ENCODE measurements at regions not wholly inside any gene's neighbourhood (a gene's known extent, or its start where the extent isn't known, plus 50 kb on each side); places are given as distances from the start of the nearest gene placed in this dataset.
"Not testable (repeated sequence)": the region's sequence is repeated elsewhere in the genome, so short reads cannot be mapped to it uniquely, and the experiment has no call there.

GRCh38 chr7:29637374-29637773, 73.7 kb downstream of the PRR15 start:
- Histone ChIP-seq H3K9me3 (ENCODE audit: control insufficient read depth, insufficient read depth, low read length) (no peaks in the 10 kb centered on the region), H3K4me3 (ENCODE audit: low read length) (no peak overlapping the region), H3K4me1 (ENCODE audit: control insufficient read depth, insufficient read depth, low read length) (no peaks in the 10 kb centered on the region), H3K27ac (ENCODE audit: low read length) (no peak overlapping the region), H3K27me3 (ENCODE audit: control insufficient read depth, insufficient read depth, low read length) (no peaks in the 10 kb centered on the region), H3K36me3 (ENCODE audit: control insufficient read depth, insufficient read depth, low read length) (no peaks in the 10 kb centered on the region)
- no CpG with 5 or more reads among the region's 8 CpGs for WGBS (ENCODE audit: insufficient coverage, insufficient read length)
- no peak for DNase-seq (ENCODE audit: low read depth, low spot score)

- DNase-seq (ENCODE audit: low read depth, low spot score); H3K9me3 ChIP-seq (ENCODE audit: control insufficient read depth, insufficient read depth, low read length); H3K36me3 ChIP-seq (ENCODE audit: control insufficient read depth, insufficient read depth, low read length); H3K4me1 ChIP-seq (ENCODE audit: control insufficient read depth, insufficient read depth, low read length); H3K4me3 ChIP-seq (ENCODE audit: low read length); H3K27ac ChIP-seq (ENCODE audit: low read length); H3K27me3 ChIP-seq (ENCODE audit: control insufficient read depth, insufficient read depth, low read length): not testable (repeated sequence)
- WGBS (ENCODE audit: insufficient coverage, insufficient read length), result no CpG with 5 or more reads among the region's 3 CpGs
Observed at GRCh38 chr7:29638841-29639240, 75.2 kb downstream of the PRR15 start.

- H3K9me3 ChIP-seq (ENCODE audit: control insufficient read depth, insufficient read depth, low read length), result no peaks in the 10 kb centered on the region
- DNase-seq (ENCODE audit: low read depth, low spot score), result no peak
- H3K27me3 ChIP-seq (ENCODE audit: control insufficient read depth, insufficient read depth, low read length), result no peaks in the 10 kb centered on the region
- no peaks in the 10 kb centered on the region for H3K36me3 ChIP-seq (ENCODE audit: control insufficient read depth, insufficient read depth, low read length)
- no peak overlapping the region for H3K4me3 ChIP-seq (ENCODE audit: low read length)
- WGBS (ENCODE audit: insufficient coverage, insufficient read length), result no CpG with 5 or more reads among the region's 5 CpGs
- H3K4me1 ChIP-seq (ENCODE audit: control insufficient read depth, insufficient read depth, low read length), result no peaks in the 10 kb centered on the region
- no peak overlapping the region for H3K27ac ChIP-seq (ENCODE audit: low read length)
Observed at GRCh38 chr7:29639386-29639785, 75.8 kb downstream of the PRR15 start.

- H3K27me3 ChIP-seq (ENCODE audit: control insufficient read depth, insufficient read depth, low read length), result no peaks in the 10 kb centered on the region
- DNase-seq (ENCODE audit: low read depth, low spot score), result no peak
- WGBS (ENCODE audit: insufficient coverage, insufficient read length), result no CpG with 5 or more reads among the region's 12 CpGs
Observed at GRCh38 chr7:29639886-29640595, 76.4 kb downstream of the PRR15 start.

GRCh38 chr7:29641651-29642050, 78.0 kb downstream of the PRR15 start:
- Histone ChIP-seq H3K27ac (ENCODE audit: low read length) (no peak overlapping the region), H3K4me3 (ENCODE audit: low read length) (no peak overlapping the region), H3K4me1 (ENCODE audit: control insufficient read depth, insufficient read depth, low read length) (no peaks in the 10 kb centered on the region), H3K36me3 (ENCODE audit: control insufficient read depth, insufficient read depth, low read length) (no peaks in the 10 kb centered on the region), H3K27me3 (ENCODE audit: control insufficient read depth, insufficient read depth, low read length) (no peaks in the 10 kb centered on the region), H3K9me3 (ENCODE audit: control insufficient read depth, insufficient read depth, low read length) (no peaks in the 10 kb centered on the region)
- DNase-seq (ENCODE audit: low read depth, low spot score), result no peak
- no CpG with 5 or more reads among the region's 5 CpGs for WGBS (ENCODE audit: insufficient coverage, insufficient read length)

More at GRCh38 chr7:29639886-29640595, 76.4 kb downstream of the PRR15 start:
- Histone ChIP-seq H3K9me3 (ENCODE audit: control insufficient read depth, insufficient read depth, low read length) (no peaks in the 10 kb centered on the region), H3K4me3 (ENCODE audit: low read length) (no peak overlapping the region), H3K27ac (ENCODE audit: low read length) (no peak overlapping the region), H3K36me3 (ENCODE audit: control insufficient read depth, insufficient read depth, low read length) (no peaks in the 10 kb centered on the region), H3K4me1 (ENCODE audit: control insufficient read depth, insufficient read depth, low read length) (no peaks in the 10 kb centered on the region)

GRCh38 chr7:29642494-29643155, 79.0 kb downstream of the PRR15 start:
- H3K4me1 ChIP-seq (ENCODE audit: control insufficient read depth, insufficient read depth, low read length), result no peaks in the 10 kb centered on the region
- DNase-seq (ENCODE audit: low read depth, low spot score), result no peak
- H3K27ac ChIP-seq (ENCODE audit: low read length), result no peak overlapping the region
- H3K9me3 ChIP-seq (ENCODE audit: control insufficient read depth, insufficient read depth, low read length), result no peaks in the 10 kb centered on the region
- no peaks in the 10 kb centered on the region for H3K36me3 ChIP-seq (ENCODE audit: control insufficient read depth, insufficient read depth, low read length)
- no peaks in the 10 kb centered on the region for H3K27me3 ChIP-seq (ENCODE audit: control insufficient read depth, insufficient read depth, low read length)
- no CpG with 5 or more reads among the region's 10 CpGs for WGBS (ENCODE audit: insufficient coverage, insufficient read length)
- H3K4me3 ChIP-seq (ENCODE audit: low read length), result no peak overlapping the region

- H3K27ac ChIP-seq (ENCODE audit: low read length); DNase-seq (ENCODE audit: low read depth, low spot score); H3K4me3 ChIP-seq (ENCODE audit: low read length); H3K4me1 ChIP-seq (ENCODE audit: control insufficient read depth, insufficient read depth, low read length); H3K9me3 ChIP-seq (ENCODE audit: control insufficient read depth, insufficient read depth, low read length); H3K36me3 ChIP-seq (ENCODE audit: control insufficient read depth, insufficient read depth, low read length); H3K27me3 ChIP-seq (ENCODE audit: control insufficient read depth, insufficient read depth, low read length): not testable (repeated sequence)
- WGBS (ENCODE audit: insufficient coverage, insufficient read length), result no CpG with 5 or more reads among the region's 2 CpGs
Observed at GRCh38 chr7:29646116-29646515, 82.5 kb downstream of the PRR15 start.

GRCh38 chr7:29647020-29647654, 83.5 kb downstream of the PRR15 start:
- H3K9me3 ChIP-seq (ENCODE audit: control insufficient read depth, insufficient read depth, low read length), result no peaks in the 10 kb centered on the region
- H3K27ac ChIP-seq (ENCODE audit: low read length), result no peak overlapping the region
- H3K27me3 ChIP-seq (ENCODE audit: control insufficient read depth, insufficient read depth, low read length), result no peaks in the 10 kb centered on the region
- no peaks in the 10 kb centered on the region for H3K36me3 ChIP-seq (ENCODE audit: control insufficient read depth, insufficient read depth, low read length)
- no peak for DNase-seq (ENCODE audit: low read depth, low spot score)
- no peak overlapping the region for H3K4me3 ChIP-seq (ENCODE audit: low read length)
- no CpG with 5 or more reads among the region's 4 CpGs for WGBS (ENCODE audit: insufficient coverage, insufficient read length)
- no peaks in the 10 kb centered on the region for H3K4me1 ChIP-seq (ENCODE audit: control insufficient read depth, insufficient read depth, low read length)

GRCh38 chr7:29647691-29648210, 84.1 kb downstream of the PRR15 start:
- not testable (repeated sequence) for H3K36me3 ChIP-seq (ENCODE audit: control insufficient read depth, insufficient read depth, low read length); H3K27ac ChIP-seq (ENCODE audit: low read length); H3K4me3 ChIP-seq (ENCODE audit: low read length); H3K4me1 ChIP-seq (ENCODE audit: control insufficient read depth, insufficient read depth, low read length); DNase-seq (ENCODE audit: low read depth, low spot score); H3K27me3 ChIP-seq (ENCODE audit: control insufficient read depth, insufficient read depth, low read length); H3K9me3 ChIP-seq (ENCODE audit: control insufficient read depth, insufficient read depth, low read length)
- WGBS (ENCODE audit: insufficient coverage, insufficient read length), result no CpG with 5 or more reads among the region's 5 CpGs

- Histone ChIP-seq H3K27me3 (ENCODE audit: control insufficient read depth, insufficient read depth, low read length) (no peaks in the 10 kb centered on the region), H3K27ac (ENCODE audit: low read length) (no peak overlapping the region), H3K4me3 (ENCODE audit: low read length) (no peak overlapping the region), H3K9me3 (ENCODE audit: control insufficient read depth, insufficient read depth, low read length) (no peaks in the 10 kb centered on the region), H3K36me3 (ENCODE audit: control insufficient read depth, insufficient read depth, low read length) (no peaks in the 10 kb centered on the region), H3K4me1 (ENCODE audit: control insufficient read depth, insufficient read depth, low read length) (no peaks in the 10 kb centered on the region)
- no peak for DNase-seq (ENCODE audit: low read depth, low spot score)
- no CpG with 5 or more reads among the region's 33 CpGs for WGBS (ENCODE audit: insufficient coverage, insufficient read length)
Observed at GRCh38 chr7:29649028-29649716, 85.5 kb downstream of the PRR15 start.
